ENCODE measurements at regions not wholly inside any gene's neighbourhood (a gene's known extent, or its start where the extent isn't known, plus 50 kb on each side); places are given as distances from the start of the nearest gene placed in this dataset.

DNA sequence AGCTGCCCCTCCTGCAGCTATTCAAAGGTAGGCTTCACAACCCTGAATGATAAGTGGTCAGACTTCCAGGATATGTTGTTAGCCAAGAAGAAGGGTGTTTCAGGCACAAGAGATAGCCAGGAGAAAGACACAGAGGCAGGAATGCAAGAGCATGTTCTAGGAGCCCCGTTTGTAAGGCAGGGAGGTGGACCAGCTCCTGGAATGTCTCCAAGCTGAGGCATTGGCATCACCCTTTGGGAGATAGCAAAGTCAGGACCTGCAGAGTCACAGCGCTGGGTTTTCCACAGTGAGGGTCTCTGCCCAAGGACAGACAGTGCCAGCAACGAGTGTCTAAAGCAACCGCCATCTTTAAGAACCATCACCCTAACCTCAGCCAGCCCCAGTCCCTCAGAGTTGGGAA, 484.5 kb upstream of the ZMIZ1 start:
- Histone ChIP-seq H3K27ac (no peak overlapping the region), H3K9me3 (replicated peaks in 1 of 3) (no peaks in the 10 kb centered on the region), H3K4me3 (no peak overlapping the region), H3K4me1 (replicated peaks in 1 of 2) (no peaks in the 10 kb centered on the region), H3K36me3 (replicated peaks in 1 of 2) (no peaks in the 10 kb centered on the region), H3K27me3 (no peaks in the 10 kb centered on the region)
- peak in 1 of 7 donors; percentile 30 for DNase-seq
- TF ChIP-seq POLR2A (IDR thresholded peaks at IDR 0.05) (no peak), CTCF (IDR thresholded peaks at IDR 0.05) (no peak)
- intact Hi-C loops (cut with DNase I): no loop called here
- 72 to 82% (median 80%) methylated on average over 3 to 4 of the region's 4 CpGs for WGBS, 4 donors

- Histone ChIP-seq H3K4me3 (no peak overlapping the region), H3K9me3 (replicated peaks in 1 of 3) (no peaks in the 10 kb centered on the region), H3K27me3 (no peaks in the 10 kb centered on the region), H3K4me1 (replicated peaks in 1 of 2) (no peaks in the 10 kb centered on the region), H3K36me3 (replicated peaks in 1 of 2) (no peaks in the 10 kb centered on the region), H3K27ac (no peak overlapping the region)
- DNase-seq: peak in 1 of 7 donors; percentile 43
- TF ChIP-seq POLR2A (IDR thresholded peaks at IDR 0.05): no peak
- no peak for TF ChIP-seq CTCF (IDR thresholded peaks at IDR 0.05)
- intact Hi-C loops (cut with DNase I): no loop called here
- 73 to 82% (median 81%) methylated on average over 5 to 7 of the region's 7 CpGs for WGBS, 4 donors
These were observed 484.1 kb upstream of the ZMIZ1 start for GRCh38 chr10:78584681-78585080.

GRCh38 chr10:78585952-78586351, 482.8 kb upstream of the ZMIZ1 start:
- no peaks in the 10 kb centered on the region for H3K4me1 ChIP-seq (replicated peaks in 1 of 2)
- no peak for TF ChIP-seq CTCF (IDR thresholded peaks at IDR 0.05)
- no peak for TF ChIP-seq POLR2A (IDR thresholded peaks at IDR 0.05)
- no peaks in the 10 kb centered on the region for H3K9me3 ChIP-seq (replicated peaks in 1 of 3)
- WGBS, 4 donors: 93 to 99% (median 96%) methylated on average over 4 of the region's 4 CpGs
- no peak overlapping the region for H3K4me3 ChIP-seq
- no peaks in the 10 kb centered on the region for H3K36me3 ChIP-seq (replicated peaks in 1 of 2)
- no peak overlapping the region for H3K27ac ChIP-seq
- DNase-seq: no peak
- intact Hi-C loops (cut with DNase I): no loop called here
- no peaks in the 10 kb centered on the region for H3K27me3 ChIP-seq

- TF ChIP-seq CTCF (IDR thresholded peaks at IDR 0.05) (no peak), POLR2A (IDR thresholded peaks at IDR 0.05) (no peak)
- H3K4me3 ChIP-seq: no peak overlapping the region
- H3K27me3 ChIP-seq: no peaks in the 10 kb centered on the region
- DNase-seq: peak in 1 of 7 donors; percentile 60
- intact Hi-C loops (cut with DNase I): no loop called here
- WGBS, 4 donors: 68 to 77% (median 76%) methylated on average over 9 of the region's 9 CpGs
- no peaks in the 10 kb centered on the region for H3K36me3 ChIP-seq (replicated peaks in 1 of 2)
- no peaks in the 10 kb centered on the region for H3K4me1 ChIP-seq (replicated peaks in 1 of 2)
- peak overlapping the region in 1 of 5 donors; percentile 24 for H3K27ac ChIP-seq
- no peaks in the 10 kb centered on the region for H3K9me3 ChIP-seq (replicated peaks in 1 of 3)
These were observed 480.5 kb upstream of the ZMIZ1 start for GRCh38 chr10:78588194-78588811.
